ENCODE measurements at regions not wholly inside any gene's neighbourhood (a gene's known extent, or its start where the extent isn't known, plus 50 kb on each side); places are given as distances from the start of the nearest gene placed in this dataset.

GRCh38 chr5:135105105-135105484 lies 71.1 kb upstream of the PITX1 start:
- no peak for DNase-seq (ENCODE audit: low spot score)
- in situ Hi-C loops (cut with MboI; ENCODE audit: low sequenced_read_pairs, unreplicated experiment) = no loop called here
- no peak for TF ChIP-seq CTCF (IDR thresholded peaks at IDR 0.05; ENCODE audit: borderline replicate concordance, control extremely low read depth, extremely low read depth, insufficient read depth, missing control alignments)

- TF ChIP-seq CTCF (IDR thresholded peaks at IDR 0.05; ENCODE audit: borderline replicate concordance, control extremely low read depth, extremely low read depth, insufficient read depth, missing control alignments) = no peak
- no peak for DNase-seq (ENCODE audit: low spot score)
- in situ Hi-C loops (cut with MboI; ENCODE audit: low sequenced_read_pairs, unreplicated experiment) = no loop called here
Observed at GRCh38 chr5:135103575-135103853, 69.5 kb upstream of the PITX1 start.

- DNase-seq (ENCODE audit: low spot score) = no peak
- no peak for TF ChIP-seq CTCF (IDR thresholded peaks at IDR 0.05; ENCODE audit: borderline replicate concordance, control extremely low read depth, extremely low read depth, insufficient read depth, missing control alignments)
- in situ Hi-C loops (cut with MboI; ENCODE audit: low sequenced_read_pairs, unreplicated experiment) = no loop called here
Observed at GRCh38 chr5:135102716-135103574, 68.9 kb upstream of the PITX1 start.

- no peak for DNase-seq (ENCODE audit: low spot score)
- TF ChIP-seq CTCF (IDR thresholded peaks at IDR 0.05; ENCODE audit: borderline replicate concordance, control extremely low read depth, extremely low read depth, insufficient read depth, missing control alignments) = no peak
- in situ Hi-C loops (cut with MboI; ENCODE audit: low sequenced_read_pairs, unreplicated experiment) = no loop called here
Observed at GRCh38 chr5:135100431-135100830, 66.4 kb upstream of the PITX1 start.

- TF ChIP-seq CTCF (IDR thresholded peaks at IDR 0.05; ENCODE audit: borderline replicate concordance, control extremely low read depth, extremely low read depth, insufficient read depth, missing control alignments) = no peak
- no peak for DNase-seq (ENCODE audit: low spot score)
- in situ Hi-C loops (cut with MboI; ENCODE audit: low sequenced_read_pairs, unreplicated experiment) = no loop called here
Observed at GRCh38 chr5:135100011-135100410, 66.0 kb upstream of the PITX1 start.

- in situ Hi-C loops (cut with MboI; ENCODE audit: low sequenced_read_pairs, unreplicated experiment) = no loop called here
- TF ChIP-seq CTCF (IDR thresholded peaks at IDR 0.05; ENCODE audit: borderline replicate concordance, control extremely low read depth, extremely low read depth, insufficient read depth, missing control alignments) = no peak
- DNase-seq (ENCODE audit: low spot score) = no peak
Observed at GRCh38 chr5:135097390-135097789, 63.4 kb upstream of the PITX1 start.
